Neuronal stem cell (in vitro differentiated cells): ENCODE measurements at regions not wholly inside any gene's neighbourhood (a gene's known extent, or its start where the extent isn't known, plus 50 kb on each side); places are given as distances from the start of the nearest gene placed in this dataset.

Source experiments
- DNase-seq: peaks from one replicate; pipeline ENCODE4 v3.0.0-alpha.2; 2013; ENCODE audit warnings: low spot score
- H2AFZ ChIP-seq: one replicate; pipeline ENCODE4 v1.6.1; 2013; ENCODE audit warnings: mild to moderate bottlenecking, low read length, inconsistent platforms
- H2AK5ac ChIP-seq: 2 replicates; pipeline ENCODE4 v1.6.1; 2013; ENCODE audit warnings: low read depth, mild to moderate bottlenecking, inconsistent platforms, low read length, moderate library complexity, mixed read lengths
- H2BK120ac ChIP-seq: 2 replicates; pipeline ENCODE4 v1.6.1; 2013; ENCODE audit warnings: low read depth, mild to moderate bottlenecking, inconsistent platforms, low read length, moderate library complexity, mixed read lengths
- H2BK12ac ChIP-seq: one replicate; pipeline ENCODE4 v1.6.1; 2013; ENCODE audit warnings: low read length, inconsistent platforms
- H2BK15ac ChIP-seq: 2 replicates; pipeline ENCODE4 v1.6.1; 2013; ENCODE audit warnings: mild to moderate bottlenecking, low read length, inconsistent platforms, mixed read lengths
- H2BK5ac ChIP-seq: one replicate; pipeline ENCODE4 v1.6.1; 2013; ENCODE audit warnings: inconsistent platforms, mild to moderate bottlenecking, low read length, moderate library complexity
- H3K14ac ChIP-seq: one replicate; pipeline ENCODE4 v1.6.1; 2013; ENCODE audit warnings: low read length, inconsistent platforms
- H3K18ac ChIP-seq: 2 replicates; pipeline ENCODE4 v1.6.1; 2013; ENCODE audit warnings: low read length, inconsistent platforms
- H3K23ac ChIP-seq: 2 replicates; pipeline ENCODE4 v1.6.1; 2013; ENCODE audit warnings: low read depth, mild to moderate bottlenecking, mixed read lengths, low read length, inconsistent platforms; ENCODE audit not compliant: poor library complexity
- H3K27ac ChIP-seq: replicated peaks from 3 replicates; pipeline ENCODE4 v1.5.1; 2013; ENCODE audit warnings: low read length, inconsistent platforms
- H3K27me3 ChIP-seq, 3 experiments: 2 replicates each; pipeline ENCODE4 v1.6.1; 2013; ENCODE audit warnings: low read length in 3 of 3, mild to moderate bottlenecking in 2 of 3, inconsistent platforms in 1 of 3, low read depth in 1 of 3, mixed read lengths in 1 of 3, moderate library complexity in 1 of 3; ENCODE audit not compliant: control insufficient read depth in 3 of 3, insufficient read depth in 3 of 3
- H3K36me3 ChIP-seq, 2 donors: replicated peaks in 1 of 2; 2 replicates each; pipeline ENCODE4 v1.6.1; 2013; ENCODE audit warnings: low read length in 2 of 2; ENCODE audit not compliant: control insufficient read depth in 2 of 2, insufficient read depth in 2 of 2
- H3K4ac ChIP-seq: 2 replicates; pipeline ENCODE4 v1.6.1; 2013; ENCODE audit warnings: inconsistent platforms, mild to moderate bottlenecking, low read length, moderate library complexity
- H3K4me1 ChIP-seq, 2 donors: 1 replicate in 1 of 2; 2 replicates in 1 of 2; pipeline ENCODE4 v1.6.1; 2013; ENCODE audit warnings: low read length in 2 of 2, low read depth in 1 of 2; ENCODE audit not compliant: control insufficient read depth in 2 of 2, insufficient read depth in 1 of 2
- H3K4me2 ChIP-seq: one replicate; pipeline ENCODE4 v1.6.1; 2013; ENCODE audit warnings: mild to moderate bottlenecking, low read length, inconsistent platforms; ENCODE audit not compliant: insufficient read depth, poor library complexity, severe bottlenecking
- H3K4me3 ChIP-seq, 2 donors: 2 replicates each; pipeline ENCODE4 v1.5.1; 2013; ENCODE audit warnings: low read length in 2 of 2, mild to moderate bottlenecking in 2 of 2, inconsistent platforms in 1 of 2, moderate library complexity in 1 of 2
- H3K79me1 ChIP-seq: one replicate; pipeline ENCODE4 v1.6.1; 2013; ENCODE audit warnings: low read depth, mild to moderate bottlenecking, inconsistent platforms, low read length, moderate library complexity
- H3K9ac ChIP-seq: one replicate; pipeline ENCODE4 v1.6.1; 2013; ENCODE audit warnings: mild to moderate bottlenecking, low read depth, low read length, inconsistent platforms; ENCODE audit not compliant: poor library complexity
- H3K9me3 ChIP-seq, 2 donors: replicated peaks in 1 of 2; 2 replicates each; pipeline versions ENCODE3 to v1.6.1; 2013; ENCODE audit warnings: low read length in 2 of 2, mild to moderate bottlenecking in 2 of 2, inconsistent platforms in 1 of 2, low read depth in 1 of 2, mixed read lengths in 1 of 2, moderate library complexity in 1 of 2; ENCODE audit not compliant: control insufficient read depth in 2 of 2, insufficient read depth in 1 of 2
- H4K8ac ChIP-seq: one replicate; pipeline ENCODE4 v1.6.1; 2013; ENCODE audit warnings: low read depth, mild to moderate bottlenecking, inconsistent platforms, low read length, moderate library complexity
- H4K91ac ChIP-seq: one replicate; pipeline ENCODE4 v1.6.1; 2013; ENCODE audit warnings: low read length, low read depth, mild to moderate bottlenecking, inconsistent platforms; ENCODE audit not compliant: poor library complexity
- WGBS, 2 donors: extraction: QIAGEN DNeasy Blood & Tissue Kit; methylation state at CpG; one replicate each; pipeline ENCODE4 v1.1.7; 2013; ENCODE audit warnings: missing lambda C conversion rate in 2 of 2, mixed read lengths in 1 of 2; ENCODE audit not compliant: insufficient read length in 2 of 2, insufficient replicate concordance in 1 of 2; ENCODE audit errors: extremely low coverage in 2 of 2; 5-methylcytosine and 5-hydroxymethylcytosine counted together

- Histone ChIP-seq H2AK5ac (no peak overlapping the region), H3K36me3 (no peaks in the 10 kb centered on the region), H2BK5ac (no peak overlapping the region), H2AFZ (no peak overlapping the region), H3K23ac (no peak overlapping the region), H4K91ac (no peak overlapping the region), H3K4ac (no peak overlapping the region), H3K18ac (no peak overlapping the region), H3K27ac (no peak overlapping the region), H2BK120ac (no peak overlapping the region), H4K8ac (no peak overlapping the region), H3K27me3 (peaks cover 0 to 2% (median 0%) of the 10 kb centered on the region in 3 experiments), H2BK12ac (no peak overlapping the region), H3K14ac (no peak overlapping the region), H3K4me3 (no peak overlapping the region), H3K4me1 (peaks cover 13 to 15% of the 10 kb centered on the region in 2 donors), H2BK15ac (no peak overlapping the region), H3K9ac (no peak overlapping the region), H3K79me1 (no peaks in the 10 kb centered on the region), H3K4me2 (no peak overlapping the region), H3K9me3 (no peaks in the 10 kb centered on the region)
- DNase-seq, result no peak
- WGBS, 2 donors, result no CpG with 5 or more reads among the region's 6 CpGs
Measured at GRCh38 chr7:47038621-47039020, 543.3 kb downstream of the TNS3 start.

GRCh38 chr7:47037607-47038006 lies 544.3 kb downstream of the TNS3 start:
- H3K9ac ChIP-seq, result no peak overlapping the region
- H3K23ac ChIP-seq, result no peak overlapping the region
- no peak for DNase-seq
- H3K4me1 ChIP-seq, result peaks cover 13 to 16% of the 10 kb centered on the region in 2 donors
- H3K4me2 ChIP-seq, result no peak overlapping the region
- H3K27me3 ChIP-seq, result peaks cover 0 to 2% (median 0%) of the 10 kb centered on the region in 3 experiments
- no peak overlapping the region for H2BK12ac ChIP-seq
- H3K27ac ChIP-seq, result no peak overlapping the region
- no peaks in the 10 kb centered on the region for H3K9me3 ChIP-seq
- H4K8ac ChIP-seq, result no peak overlapping the region
- no peak overlapping the region for H3K4ac ChIP-seq
- H3K36me3 ChIP-seq, result no peaks in the 10 kb centered on the region
- H2BK5ac ChIP-seq, result no peak overlapping the region
- no peak overlapping the region for H3K14ac ChIP-seq
- H2AK5ac ChIP-seq, result no peak overlapping the region
- no peak overlapping the region for H2BK120ac ChIP-seq
- H4K91ac ChIP-seq, result no peak overlapping the region
- no peak overlapping the region for H2AFZ ChIP-seq
- no peak overlapping the region for H2BK15ac ChIP-seq
- H3K79me1 ChIP-seq, result no peaks in the 10 kb centered on the region
- no CpG with 5 or more reads among the region's 7 CpGs for WGBS, 2 donors
- H3K4me3 ChIP-seq, result no peak overlapping the region
- H3K18ac ChIP-seq, result no peak overlapping the region

DNA sequence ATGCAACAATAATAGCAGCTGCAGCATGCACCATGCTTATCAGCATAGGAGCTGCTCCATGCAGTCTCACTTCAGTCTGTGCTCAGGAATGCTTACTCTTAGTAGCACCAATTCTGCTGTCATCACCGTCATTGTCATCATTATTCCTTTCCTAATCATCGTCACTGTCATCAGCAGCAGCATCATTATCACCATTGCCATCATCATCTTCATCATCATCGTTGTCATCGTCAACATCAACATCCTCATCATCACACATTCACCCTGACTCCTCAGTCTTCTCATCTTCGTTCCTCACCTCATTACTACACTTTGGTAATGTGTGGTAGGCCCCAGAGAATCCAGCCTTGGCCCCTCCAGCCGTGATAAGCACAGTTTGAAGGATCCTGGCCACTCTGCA lies 545.0 kb downstream of the TNS3 start:
- no peak overlapping the region for H4K91ac ChIP-seq
- DNase-seq, result no peak
- no peak overlapping the region for H2AFZ ChIP-seq
- no peak overlapping the region for H3K18ac ChIP-seq
- H2AK5ac ChIP-seq, result no peak overlapping the region
- H2BK5ac ChIP-seq, result no peak overlapping the region
- H3K9me3 ChIP-seq, result no peaks in the 10 kb centered on the region
- H2BK15ac ChIP-seq, result no peak overlapping the region
- no peaks in the 10 kb centered on the region for H3K36me3 ChIP-seq
- H3K4me1 ChIP-seq, result peaks cover 13 to 16% of the 10 kb centered on the region in 2 donors
- H3K9ac ChIP-seq, result no peak overlapping the region
- no peaks in the 10 kb centered on the region for H3K79me1 ChIP-seq
- peaks cover 0 to 2% (median 0%) of the 10 kb centered on the region in 3 experiments for H3K27me3 ChIP-seq
- no peak overlapping the region for H3K27ac ChIP-seq
- H3K4me2 ChIP-seq, result no peak overlapping the region
- no peak overlapping the region for H3K4ac ChIP-seq
- no peak overlapping the region for H4K8ac ChIP-seq
- no peak overlapping the region for H3K4me3 ChIP-seq
- H2BK12ac ChIP-seq, result no peak overlapping the region
- 100% methylated on average over 3 of the region's 6 CpGs; no CpG with 5 or more reads in 1 of the 2 donors for WGBS, 2 donors
- no peak overlapping the region for H3K23ac ChIP-seq
- no peak overlapping the region for H2BK120ac ChIP-seq
- no peak overlapping the region for H3K14ac ChIP-seq

- H2BK12ac ChIP-seq, result no peak overlapping the region
- peaks cover 0 to 2% (median 0%) of the 10 kb centered on the region in 3 experiments for H3K27me3 ChIP-seq
- H2BK15ac ChIP-seq, result no peak overlapping the region
- no peak overlapping the region for H2AK5ac ChIP-seq
- H3K4me3 ChIP-seq, result no peak overlapping the region
- no peak overlapping the region for H2AFZ ChIP-seq
- no peak overlapping the region for H3K18ac ChIP-seq
- WGBS, 2 donors, result no CpG with 5 or more reads among the region's 2 CpGs
- H3K23ac ChIP-seq, result no peak overlapping the region
- no peaks in the 10 kb centered on the region for H3K36me3 ChIP-seq
- no peak overlapping the region for H2BK5ac ChIP-seq
- no peaks in the 10 kb centered on the region for H3K79me1 ChIP-seq
- H3K27ac ChIP-seq, result no peak overlapping the region
- no peak overlapping the region for H4K91ac ChIP-seq
- H3K9ac ChIP-seq, result no peak overlapping the region
- no peak overlapping the region for H3K4ac ChIP-seq
- H3K9me3 ChIP-seq, result no peaks in the 10 kb centered on the region
- H3K14ac ChIP-seq, result no peak overlapping the region
- H3K4me2 ChIP-seq, result no peak overlapping the region
- H4K8ac ChIP-seq, result no peak overlapping the region
- H2BK120ac ChIP-seq, result no peak overlapping the region
- no peak for DNase-seq
- peaks cover 13 to 16% of the 10 kb centered on the region in 2 donors for H3K4me1 ChIP-seq
Measured at GRCh38 chr7:47035522-47035921, 546.4 kb downstream of the TNS3 start.
